ENCODE measurements at regions not wholly inside any gene's neighbourhood (a gene's known extent, or its start where the extent isn't known, plus 50 kb on each side); places are given as distances from the start of the nearest gene placed in this dataset.
A peak's percentile ranks its signal among the peaks of the same experiment; 100 is the strongest.

DNA sequence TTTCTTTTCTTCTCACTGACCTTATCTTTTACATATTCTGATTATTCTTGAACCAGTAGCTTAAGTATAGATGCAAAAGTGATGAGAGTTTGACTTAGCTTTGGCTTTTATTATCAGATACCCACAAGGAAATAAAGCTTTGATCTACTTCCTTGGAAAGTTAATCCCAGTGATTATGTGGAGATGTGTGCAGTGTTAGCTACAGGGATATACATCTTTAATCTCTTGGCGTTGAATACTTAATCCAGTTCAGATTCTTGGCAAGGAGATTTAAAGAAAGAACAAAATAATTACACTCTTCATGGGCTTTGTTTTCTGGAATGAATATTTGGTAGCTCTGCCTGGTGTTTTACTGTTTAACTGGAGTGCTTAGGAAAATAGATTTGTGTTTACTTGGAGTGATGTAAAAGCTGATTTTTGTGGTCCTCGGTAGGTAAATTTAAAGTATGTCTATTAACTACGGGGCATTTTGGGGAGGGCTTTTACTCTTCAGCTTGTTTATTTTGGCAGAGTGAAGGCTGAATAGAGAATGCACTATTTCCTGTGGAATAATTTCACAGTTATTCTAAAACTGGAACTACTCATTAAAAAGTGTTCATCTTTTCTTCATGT lies 150.1 kb upstream of the LRIG3 start:
- no peak for ATAC-seq

DNA sequence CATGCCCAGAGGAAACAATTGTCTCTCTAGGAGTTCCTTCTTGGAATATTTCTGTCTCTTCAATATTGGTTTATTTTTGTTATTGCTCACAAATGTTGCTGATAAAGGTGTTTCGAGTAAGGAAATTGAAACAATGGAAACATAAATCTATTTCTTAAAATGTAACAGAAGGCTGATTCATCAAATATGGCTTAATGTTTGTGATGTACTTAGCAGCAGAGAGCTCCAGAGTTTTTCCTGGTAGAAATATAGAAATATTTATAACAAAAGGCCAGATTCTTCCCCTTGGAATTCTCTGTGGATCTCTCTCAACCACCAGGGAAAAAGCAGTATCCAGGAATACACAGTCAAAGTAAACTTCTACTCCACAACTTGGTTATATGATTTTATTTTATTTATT lies 149.2 kb upstream of the LRIG3 start:
- intact Hi-C loops (cut with DNase I) = no loop called here
- FAIRE-seq (no peak), DNase-seq (no peak), ATAC-seq (no peak)
- TF ChIP-seq CTCF (IDR thresholded peaks at IDR 0.05) = no peak
- Histone ChIP-seq H3K4me1 (no peaks in the 10 kb centered on the region), H3K27ac (no peak overlapping the region), H3K9me3 (no peaks in the 10 kb centered on the region), H3K36me3 (no peaks in the 10 kb centered on the region), H3K4me3 (no peak overlapping the region), H3K27me3 (no peaks in the 10 kb centered on the region)
- WGBS, 2 donors = 83 to 90% methylated on average over 1 of the region's 1 CpG

More for the DNA sequence above, 150.1 kb upstream of the LRIG3 start:
- Histone ChIP-seq H3K36me3 (no peaks in the 10 kb centered on the region), H3K27ac (no peak overlapping the region), H3K9me3 (no peaks in the 10 kb centered on the region), H3K27me3 (no peaks in the 10 kb centered on the region), H3K4me3 (no peak overlapping the region), H3K4me1 (no peaks in the 10 kb centered on the region)
- DNase-seq = no peak
- WGBS, 2 donors = 16 to 17% methylated on average over 3 of the region's 3 CpGs
- no peak for TF ChIP-seq CTCF (IDR thresholded peaks at IDR 0.05)
- no peak for FAIRE-seq
- intact Hi-C loops (cut with DNase I) = no loop called here

DNA sequence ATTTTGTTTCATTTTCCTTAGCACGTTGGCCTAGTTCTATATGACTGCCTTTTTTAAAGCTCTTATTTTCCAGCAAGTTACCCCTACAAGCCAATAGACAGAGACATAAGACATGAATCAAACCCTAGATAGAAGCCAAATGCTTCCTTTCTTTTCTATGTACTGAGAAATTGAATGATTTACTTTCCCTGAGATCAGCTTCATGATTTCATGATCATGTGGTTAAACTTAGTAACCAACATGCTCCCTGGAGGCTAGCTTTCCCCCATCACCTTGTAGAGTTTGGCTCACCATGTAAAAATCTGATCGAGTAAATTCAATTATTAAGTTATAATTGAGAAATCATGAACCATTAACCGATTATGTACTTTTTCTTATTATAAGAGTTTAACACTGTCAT lies 148.1 kb upstream of the LRIG3 start:
- intact Hi-C loops (cut with DNase I) = no loop called here
- ATAC-seq (no peak), DNase-seq (no peak), FAIRE-seq (no peak)
- no peak overlapping the region for H3K4me3 ChIP-seq
- H3K4me1 ChIP-seq = no peaks in the 10 kb centered on the region
- H3K36me3 ChIP-seq = no peaks in the 10 kb centered on the region
- no peak for TF ChIP-seq CTCF (IDR thresholded peaks at IDR 0.05)
- no peaks in the 10 kb centered on the region for H3K9me3 ChIP-seq
- 83 to 96% methylated on average over 3 of the region's 3 CpGs for WGBS, 2 donors
- no peak overlapping the region for H3K27ac ChIP-seq
- no peaks in the 10 kb centered on the region for H3K27me3 ChIP-seq

DNA sequence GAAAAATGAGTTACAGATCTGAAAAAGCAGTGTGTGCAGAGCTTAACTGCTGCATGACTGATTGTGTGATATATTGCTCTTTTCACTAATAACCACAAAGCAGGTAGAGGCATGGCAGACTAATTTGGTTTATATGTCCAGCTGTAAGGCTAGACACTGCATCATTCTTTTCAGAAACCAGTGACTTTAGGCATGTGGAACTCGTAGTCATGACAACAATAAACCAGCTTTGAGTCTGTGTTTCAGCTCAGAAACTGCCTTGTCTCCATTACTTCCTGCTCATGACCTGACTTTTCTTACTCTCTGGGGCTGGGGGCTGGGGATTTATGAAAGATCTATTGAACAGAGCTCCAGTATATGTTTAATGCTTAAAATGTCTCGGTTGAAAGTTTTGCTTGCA lies 146.8 kb upstream of the LRIG3 start:
- intact Hi-C loops (cut with DNase I) = no loop called here
- WGBS, 2 donors = 46 to 47% methylated on average over 2 of the region's 2 CpGs
- no peaks in the 10 kb centered on the region for H3K9me3 ChIP-seq
- TF ChIP-seq CTCF (IDR thresholded peaks at IDR 0.05) = no peak
- FAIRE-seq (no peak), DNase-seq (no peak), ATAC-seq (peak in 3 of 4 donors; percentile 46 to 63 (median 59))
- no peak overlapping the region for H3K27ac ChIP-seq
- no peaks in the 10 kb centered on the region for H3K4me1 ChIP-seq
- no peak overlapping the region for H3K4me3 ChIP-seq
- no peaks in the 10 kb centered on the region for H3K36me3 ChIP-seq
- no peaks in the 10 kb centered on the region for H3K27me3 ChIP-seq

GRCh38 chr12:59066445-59066844 lies 146.1 kb upstream of the LRIG3 start:
- no peaks in the 10 kb centered on the region for H3K36me3 ChIP-seq
- ATAC-seq (no peak), DNase-seq (no peak), FAIRE-seq (no peak)
- no peak overlapping the region for H3K4me3 ChIP-seq
- intact Hi-C loops (cut with DNase I) = no loop called here
- no peaks in the 10 kb centered on the region for H3K27me3 ChIP-seq
- 50 to 57% methylated on average over 1 of the region's 1 CpG for WGBS, 2 donors
- H3K9me3 ChIP-seq = no peaks in the 10 kb centered on the region
- no peak for TF ChIP-seq CTCF (IDR thresholded peaks at IDR 0.05)
- H3K4me1 ChIP-seq = no peaks in the 10 kb centered on the region
- H3K27ac ChIP-seq = no peak overlapping the region

Data from pancreas (tissue), 10 donors.